Lower leg skin (tissue), 4 donors: ENCODE measurements at regions not wholly inside any gene's neighbourhood (a gene's known extent, or its start where the extent isn't known, plus 50 kb on each side); places are given as distances from the start of the nearest gene placed in this dataset.

Experiments
- DNase-seq, 2 donors: peaks; one replicate each; pipeline ENCODE4 v3.0.0-alpha.2; 2019; ENCODE audit warnings: low spot score in 2 of 2
- H3K4me3 ChIP-seq: fragments of 200-600 bp; sonication (generic); 2 replicates; pipeline ENCODE4 v1.5.1; 2017; ENCODE audit warnings: mild to moderate bottlenecking, low read depth; ENCODE audit not compliant: poor library complexity, severe bottlenecking
- POLR2A ChIP-seq, 2 donors: fragments of 450-650 bp; IDR thresholded peaks; one replicate each; pipeline ENCODE4 v1.6.1; 2016 to 2017; ENCODE audit warnings: antibody characterized with exemption in 2 of 2, mild to moderate bottlenecking in 1 of 2, moderate library complexity in 1 of 2
- WGBS, 2 donors: methylation state at CpG; one replicate each; pipeline ENCODE4 v1.1.5; 2018; 5-methylcytosine and 5-hydroxymethylcytosine counted together
- intact Hi-C: fragments of 100-400 bp; cut with DNase I; formaldehyde crosslinking; loops from one replicate; pipeline ENCODE4 v1.15.0; 2023; ENCODE audit warnings: low total_unique reads
- TF ChIP-seq, protein P1 (sequence below), 3 donors: fragments of 450-650 bp; IDR thresholded peaks; one replicate each; pipeline ENCODE4 v1.5.1; 2016; ENCODE audit warnings: antibody characterized with exemption in 3 of 3, mild to moderate bottlenecking in 3 of 3, moderate library complexity in 2 of 3

- intact Hi-C loops = no loop called here
- H3K4me3 ChIP-seq = no peak overlapping the region
- DNase-seq = no peak
- WGBS, 2 donors = 67 to 79% methylated on average over 2 of the region's 2 CpGs
- TF ChIP-seq, protein P1, sequence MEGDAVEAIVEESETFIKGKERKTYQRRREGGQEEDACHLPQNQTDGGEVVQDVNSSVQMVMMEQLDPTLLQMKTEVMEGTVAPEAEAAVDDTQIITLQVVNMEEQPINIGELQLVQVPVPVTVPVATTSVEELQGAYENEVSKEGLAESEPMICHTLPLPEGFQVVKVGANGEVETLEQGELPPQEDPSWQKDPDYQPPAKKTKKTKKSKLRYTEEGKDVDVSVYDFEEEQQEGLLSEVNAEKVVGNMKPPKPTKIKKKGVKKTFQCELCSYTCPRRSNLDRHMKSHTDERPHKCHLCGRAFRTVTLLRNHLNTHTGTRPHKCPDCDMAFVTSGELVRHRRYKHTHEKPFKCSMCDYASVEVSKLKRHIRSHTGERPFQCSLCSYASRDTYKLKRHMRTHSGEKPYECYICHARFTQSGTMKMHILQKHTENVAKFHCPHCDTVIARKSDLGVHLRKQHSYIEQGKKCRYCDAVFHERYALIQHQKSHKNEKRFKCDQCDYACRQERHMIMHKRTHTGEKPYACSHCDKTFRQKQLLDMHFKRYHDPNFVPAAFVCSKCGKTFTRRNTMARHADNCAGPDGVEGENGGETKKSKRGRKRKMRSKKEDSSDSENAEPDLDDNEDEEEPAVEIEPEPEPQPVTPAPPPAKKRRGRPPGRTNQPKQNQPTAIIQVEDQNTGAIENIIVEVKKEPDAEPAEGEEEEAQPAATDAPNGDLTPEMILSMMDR (IDR thresholded peaks at IDR 0.05) = no peak
- no peak for TF ChIP-seq POLR2A (IDR thresholded peaks at IDR 0.05)
These were observed 401.8 kb downstream of the KCNJ3 start for GRCh38 chr2:155100261-155100660.

GRCh38 chr2:155099784-155100183 is 401.3 kb downstream of the KCNJ3 start:
- peak in 1 of 2 donors; percentile 62 for DNase-seq
- TF ChIP-seq, protein P1 (IDR thresholded peaks at IDR 0.05) = no peak
- TF ChIP-seq POLR2A (IDR thresholded peaks at IDR 0.05) = no peak
- no peak overlapping the region for H3K4me3 ChIP-seq
- intact Hi-C loops = no loop called here
- WGBS, 2 donors = 44 to 67% methylated on average over 1 of the region's 1 CpG

DNA sequence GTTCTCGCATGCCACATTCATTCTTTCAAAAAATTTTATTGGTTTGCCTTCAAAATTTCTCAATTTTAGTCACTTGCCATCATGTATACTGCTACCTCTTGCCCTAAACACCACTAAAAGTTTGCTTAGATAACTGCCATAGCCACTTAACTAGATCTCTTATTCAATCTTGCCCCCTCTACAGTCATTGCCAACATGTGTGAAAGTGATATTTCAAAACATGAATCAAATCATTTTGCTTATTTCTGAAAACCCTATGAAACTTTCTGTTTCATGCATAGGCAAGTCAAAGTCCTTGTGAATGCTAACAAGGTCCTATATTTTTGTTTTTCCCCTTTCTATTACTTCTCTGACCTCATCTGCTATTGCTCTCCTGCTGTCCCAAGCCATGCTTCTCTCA is 397.1 kb downstream of the KCNJ3 start:
- no peak overlapping the region for H3K4me3 ChIP-seq
- no peak for TF ChIP-seq POLR2A (IDR thresholded peaks at IDR 0.05)
- TF ChIP-seq, protein P1 (IDR thresholded peaks at IDR 0.05) = no peak
- WGBS, 2 donors = 88 to 89% methylated on average over 1 of the region's 1 CpG
- intact Hi-C loops = no loop called here
- no peak for DNase-seq

DNA sequence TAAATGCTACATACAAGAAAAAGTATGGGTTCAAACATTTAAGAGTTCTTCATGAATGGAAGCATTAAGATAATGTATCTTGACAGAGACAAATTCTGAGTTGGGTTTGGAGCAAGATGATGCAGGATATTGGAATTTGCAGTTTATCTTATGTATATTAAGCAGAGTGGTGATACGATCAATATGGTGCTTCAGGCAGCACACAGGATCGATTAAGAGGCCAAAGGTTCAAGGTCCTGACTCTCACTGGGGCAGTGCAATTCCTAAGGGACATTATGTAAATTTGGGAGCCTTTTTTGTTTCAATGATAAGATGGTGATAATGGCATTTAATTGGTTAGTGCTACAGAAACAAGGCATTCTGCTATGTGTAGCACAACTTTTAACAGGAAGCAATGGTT is 381.9 kb downstream of the KCNJ3 start:
- WGBS, 2 donors = 55 to 75% methylated on average over 2 of the region's 2 CpGs

GRCh38 chr2:155070489-155070888 is 372.0 kb downstream of the KCNJ3 start:
- 59 to 81% methylated on average over 1 of the region's 1 CpG for WGBS, 2 donors
- intact Hi-C loops = no loop called here
- H3K4me3 ChIP-seq = no peak overlapping the region
- no peak for DNase-seq
- TF ChIP-seq POLR2A (IDR thresholded peaks at IDR 0.05) = no peak
- TF ChIP-seq, protein P1 (IDR thresholded peaks at IDR 0.05) = no peak

More for the DNA sequence above, 381.9 kb downstream of the KCNJ3 start:
- TF ChIP-seq POLR2A (IDR thresholded peaks at IDR 0.05) = no peak
- TF ChIP-seq, protein P1 (IDR thresholded peaks at IDR 0.05) = no peak
- H3K4me3 ChIP-seq = no peak overlapping the region
- DNase-seq = no peak
- intact Hi-C loops = no loop called here

DNA sequence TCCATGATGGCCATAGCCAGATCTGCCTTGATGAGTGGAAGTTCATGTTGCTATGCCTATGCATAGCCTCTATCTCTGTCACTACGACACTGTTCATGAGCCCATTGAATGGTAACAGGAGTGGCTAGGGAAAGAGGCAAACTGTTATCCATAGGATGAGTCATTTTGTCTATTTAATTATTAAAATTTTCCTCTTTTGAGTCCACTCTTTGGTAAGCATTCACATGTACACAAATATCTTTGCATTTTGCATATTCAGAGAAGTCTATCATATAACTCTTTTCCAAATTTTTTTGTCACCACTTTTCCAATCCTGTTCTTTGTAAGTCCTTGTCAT is 364.4 kb downstream of the KCNJ3 start:
- 96% methylated on average over 1 of the region's 1 CpG for WGBS, 2 donors
- no peak overlapping the region for H3K4me3 ChIP-seq
- intact Hi-C loops = no loop called here
- TF ChIP-seq POLR2A (IDR thresholded peaks at IDR 0.05) = no peak
- TF ChIP-seq, protein P1 (IDR thresholded peaks at IDR 0.05) = no peak
- DNase-seq = no peak
